ENCODE measurements at regions not wholly inside any gene's neighbourhood (a gene's known extent, or its start where the extent isn't known, plus 50 kb on each side); places are given as distances from the start of the nearest gene placed in this dataset.
"Not testable (repeated sequence)": the region's sequence is repeated elsewhere in the genome, so short reads cannot be mapped to it uniquely, and the experiment has no call there.

- DNase-seq (ENCODE audit: low spot score) = not testable (repeated sequence)
Measured at GRCh38 chrX:79919958-79920357, 94.6 kb upstream of the TBX22 start.

GRCh38 chrX:79926791-79927190 lies 87.8 kb upstream of the TBX22 start:
- peak; percentile 53 for DNase-seq (ENCODE audit: low spot score)

GRCh38 chrX:79933938-79934337 lies 80.6 kb upstream of the TBX22 start:
- no peak for DNase-seq (ENCODE audit: low spot score)

DNA sequence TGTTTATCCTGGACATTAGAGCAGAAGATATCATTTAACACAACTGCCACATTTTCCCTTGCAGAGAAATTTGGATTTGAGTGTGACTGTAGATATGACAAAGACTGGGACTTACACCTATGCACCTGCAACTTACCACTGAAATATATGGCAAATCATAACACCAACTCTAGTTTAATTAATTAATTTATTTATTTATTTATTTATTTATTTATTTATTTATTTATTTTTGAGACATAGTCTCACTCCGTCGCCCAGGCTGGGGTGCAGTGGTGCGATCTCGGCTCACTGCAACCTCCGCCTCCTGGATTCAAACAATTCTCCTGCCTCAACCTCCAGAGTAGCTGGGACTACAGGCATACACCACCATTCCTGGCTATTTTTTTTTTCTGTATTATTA lies 50.4 kb upstream of the TBX22 start:
- not testable (repeated sequence) for DNase-seq (ENCODE audit: low spot score)
